Liver (tissue), 8 donors: ENCODE measurements at regions not wholly inside any gene's neighbourhood (a gene's known extent, or its start where the extent isn't known, plus 50 kb on each side); places are given as distances from the start of the nearest gene placed in this dataset.

Source experiments
- DNase-seq: peaks from one replicate; pipeline ENCODE4 v3.0.0-alpha.2; 2017; ENCODE audit warnings: low spot score
- H3K27ac ChIP-seq, 2 donors: one replicate each; pipeline ENCODE4 v1.7.0; 2013; ENCODE audit warnings: inconsistent platforms in 2 of 2, low read length in 2 of 2, control low read depth in 1 of 2, low read depth in 1 of 2, mild to moderate bottlenecking in 1 of 2
- H3K27me3 ChIP-seq, 4 donors: one replicate each; pipeline versions ENCODE4 v1.6.1 to v1.7.0; 2013; ENCODE audit warnings: low read length in 3 of 4, inconsistent platforms in 1 of 4, mild to moderate bottlenecking in 1 of 4, moderate library complexity in 1 of 4; ENCODE audit not compliant: control insufficient read depth in 4 of 4, insufficient read depth in 4 of 4
- H3K36me3 ChIP-seq, 4 donors: one replicate each; pipeline versions ENCODE4 v1.6.1 to v1.7.0; 2013; ENCODE audit warnings: low read length in 3 of 4, mild to moderate bottlenecking in 3 of 4, low read depth in 1 of 4, moderate library complexity in 1 of 4; ENCODE audit not compliant: control insufficient read depth in 4 of 4, insufficient read depth in 3 of 4
- H3K4me1 ChIP-seq, 4 donors: one replicate each; pipeline versions ENCODE4 v1.6.1 to v1.7.0; 2013; ENCODE audit warnings: low read length in 3 of 4, mild to moderate bottlenecking in 3 of 4, moderate library complexity in 1 of 4; ENCODE audit not compliant: control insufficient read depth in 4 of 4, insufficient read depth in 4 of 4
- H3K4me3 ChIP-seq, 3 donors: one replicate each; pipeline versions ENCODE4 v1.6.1 to v1.7.0; 2013; ENCODE audit warnings: low read length in 3 of 3, control low read depth in 1 of 3, low read depth in 1 of 3, mild to moderate bottlenecking in 1 of 3
- H3K9ac ChIP-seq, 2 donors: one replicate each; pipeline ENCODE4 v1.7.0; 2013; ENCODE audit warnings: low read length in 2 of 2, mild to moderate bottlenecking in 2 of 2, moderate library complexity in 2 of 2, control low read depth in 1 of 2, low read depth in 1 of 2
- H3K9me3 ChIP-seq, 4 donors: one replicate each; pipeline versions ENCODE4 v1.6.1 to v1.7.0; 2013; ENCODE audit warnings: low read length in 3 of 4; ENCODE audit not compliant: control insufficient read depth in 4 of 4
- CTCF ChIP-seq: fragments of 150-350 bp; IDR thresholded peaks from 2 replicates; pipeline ENCODE4 v1.5.1; 2017; ENCODE audit warnings: improper control_type of control experiment, low read depth, low read length; ENCODE audit not compliant: missing input control
- EGR1 ChIP-seq, 2 donors: IDR thresholded peaks; 2 replicates each; pipeline ENCODE4 v1.6.1; 2016 to 2018; ENCODE audit warnings: antibody characterized with exemption in 2 of 2, low read depth in 2 of 2
- FOXA1 ChIP-seq: IDR thresholded peaks from 2 replicates; pipeline ENCODE4 v1.6.1; 2016; ENCODE audit warnings: antibody characterized with exemption
- FOXA2 ChIP-seq: IDR thresholded peaks from 2 replicates; pipeline ENCODE4 v1.6.1; 2016; ENCODE audit warnings: antibody characterized with exemption
- GABPA ChIP-seq, 2 donors: IDR thresholded peaks in 1 of 2; conservative IDR thresholded peaks in 1 of 2; 2 replicates each; pipeline ENCODE4 v1.6.1; 2016; ENCODE audit warnings: antibody characterized with exemption in 2 of 2, mild to moderate bottlenecking in 1 of 2, moderate library complexity in 1 of 2
- HNF4G ChIP-seq: IDR thresholded peaks from 2 replicates; pipeline ENCODE4 v1.6.1; 2016; ENCODE audit warnings: antibody characterized with exemption
- MAX ChIP-seq: IDR thresholded peaks from 2 replicates; pipeline ENCODE4 v1.6.1; 2016; ENCODE audit warnings: antibody characterized with exemption
- NR2F2 ChIP-seq: IDR thresholded peaks from 2 replicates; pipeline ENCODE4 v1.6.1; 2016; ENCODE audit warnings: antibody characterized with exemption
- RXRA ChIP-seq, 2 donors: IDR thresholded peaks; 2 replicates each; pipeline ENCODE4 v1.6.1; 2017 to 2018; ENCODE audit warnings: antibody characterized with exemption in 2 of 2, mild to moderate bottlenecking in 1 of 2
- SP1 ChIP-seq: IDR thresholded peaks from 2 replicates; pipeline ENCODE4 v1.6.1; 2018; ENCODE audit warnings: antibody characterized with exemption, mild to moderate bottlenecking
- TAF1 ChIP-seq: conservative IDR thresholded peaks from 2 replicates; pipeline ENCODE4 v1.6.1; 2016; ENCODE audit warnings: antibody characterized with exemption, mild to moderate bottlenecking
- YY1 ChIP-seq: IDR thresholded peaks from 2 replicates; pipeline ENCODE4 v1.6.1; 2016; ENCODE audit warnings: antibody characterized with exemption, mild to moderate bottlenecking
- WGBS: extraction: QIAGEN DNeasy Blood & Tissue Kit; methylation state at CpG from one replicate; pipeline ENCODE4 v1.1.7; 2013; 5-methylcytosine and 5-hydroxymethylcytosine counted together
- TF ChIP-seq, protein P1 (sequence below): IDR thresholded peaks from 2 replicates; pipeline ENCODE4 v1.6.1; 2016; ENCODE audit warnings: antibody characterized with exemption
- TF ChIP-seq, protein P2 (sequence below): IDR thresholded peaks from 2 replicates; pipeline ENCODE4 v1.6.1; 2016; ENCODE audit warnings: antibody characterized with exemption
- TF ChIP-seq, protein P3 (sequence below): IDR thresholded peaks from 2 replicates; pipeline ENCODE4 v1.6.1; 2016; ENCODE audit warnings: antibody characterized with exemption, mild to moderate bottlenecking
- donor health status: healthy.
- donor health status: healthy.
- donor health status: healthy.
- donor health status: healthy.
- donor health status: healthy.

DNA sequence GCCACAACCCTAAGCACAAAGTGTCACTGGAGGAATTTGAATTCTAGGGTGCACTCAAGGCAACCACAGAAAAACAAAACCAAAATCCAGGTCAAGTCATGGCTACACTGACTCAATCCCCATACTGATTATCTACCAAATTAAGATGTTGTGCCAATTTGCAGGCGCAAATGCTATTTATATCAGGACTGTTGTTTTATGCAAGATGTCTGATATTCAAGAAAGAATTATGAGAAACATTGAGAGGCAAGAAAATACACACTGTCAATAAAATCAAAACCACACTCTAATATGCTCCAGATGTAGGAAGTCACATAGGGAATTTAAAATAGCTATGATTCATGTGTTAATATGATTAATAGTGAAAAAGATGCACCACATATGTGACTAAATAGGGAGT, 141.3 kb upstream of the MINDY3 start:
- DNase-seq = no peak
- WGBS = 82% methylated on average over 1 of the region's 1 CpG
- H3K27me3 ChIP-seq = no peaks in the 10 kb centered on the region
- TF ChIP-seq, protein P1, sequence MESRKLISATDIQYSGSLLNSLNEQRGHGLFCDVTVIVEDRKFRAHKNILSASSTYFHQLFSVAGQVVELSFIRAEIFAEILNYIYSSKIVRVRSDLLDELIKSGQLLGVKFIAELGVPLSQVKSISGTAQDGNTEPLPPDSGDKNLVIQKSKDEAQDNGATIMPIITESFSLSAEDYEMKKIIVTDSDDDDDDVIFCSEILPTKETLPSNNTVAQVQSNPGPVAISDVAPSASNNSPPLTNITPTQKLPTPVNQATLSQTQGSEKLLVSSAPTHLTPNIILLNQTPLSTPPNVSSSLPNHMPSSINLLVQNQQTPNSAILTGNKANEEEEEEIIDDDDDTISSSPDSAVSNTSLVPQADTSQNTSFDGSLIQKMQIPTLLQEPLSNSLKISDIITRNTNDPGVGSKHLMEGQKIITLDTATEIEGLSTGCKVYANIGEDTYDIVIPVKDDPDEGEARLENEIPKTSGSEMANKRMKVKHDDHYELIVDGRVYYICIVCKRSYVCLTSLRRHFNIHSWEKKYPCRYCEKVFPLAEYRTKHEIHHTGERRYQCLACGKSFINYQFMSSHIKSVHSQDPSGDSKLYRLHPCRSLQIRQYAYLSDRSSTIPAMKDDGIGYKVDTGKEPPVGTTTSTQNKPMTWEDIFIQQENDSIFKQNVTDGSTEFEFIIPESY = no peak
- no peak for TF ChIP-seq TAF1
- TF ChIP-seq, protein P2, sequence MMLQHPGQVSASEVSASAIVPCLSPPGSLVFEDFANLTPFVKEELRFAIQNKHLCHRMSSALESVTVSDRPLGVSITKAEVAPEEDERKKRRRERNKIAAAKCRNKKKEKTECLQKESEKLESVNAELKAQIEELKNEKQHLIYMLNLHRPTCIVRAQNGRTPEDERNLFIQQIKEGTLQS = no peak
- no peak for TF ChIP-seq FOXA1
- no peak for TF ChIP-seq GABPA (IDR thresholded peaks at IDR 0.05 in 1 of 2, conservative IDR thresholded peaks at IDR 0.05 in 1 of 2)
- TF ChIP-seq YY1 = no peak
- no peak for TF ChIP-seq EGR1 (IDR thresholded peaks at IDR 0.05; ENCODE audit: low read depth in 2 of 2)
- no peak for TF ChIP-seq MAX
- no peak for TF ChIP-seq FOXA2
- TF ChIP-seq SP1 = no peak
- no peak for TF ChIP-seq RXRA (IDR thresholded peaks at IDR 0.05)
- TF ChIP-seq, protein P3, sequence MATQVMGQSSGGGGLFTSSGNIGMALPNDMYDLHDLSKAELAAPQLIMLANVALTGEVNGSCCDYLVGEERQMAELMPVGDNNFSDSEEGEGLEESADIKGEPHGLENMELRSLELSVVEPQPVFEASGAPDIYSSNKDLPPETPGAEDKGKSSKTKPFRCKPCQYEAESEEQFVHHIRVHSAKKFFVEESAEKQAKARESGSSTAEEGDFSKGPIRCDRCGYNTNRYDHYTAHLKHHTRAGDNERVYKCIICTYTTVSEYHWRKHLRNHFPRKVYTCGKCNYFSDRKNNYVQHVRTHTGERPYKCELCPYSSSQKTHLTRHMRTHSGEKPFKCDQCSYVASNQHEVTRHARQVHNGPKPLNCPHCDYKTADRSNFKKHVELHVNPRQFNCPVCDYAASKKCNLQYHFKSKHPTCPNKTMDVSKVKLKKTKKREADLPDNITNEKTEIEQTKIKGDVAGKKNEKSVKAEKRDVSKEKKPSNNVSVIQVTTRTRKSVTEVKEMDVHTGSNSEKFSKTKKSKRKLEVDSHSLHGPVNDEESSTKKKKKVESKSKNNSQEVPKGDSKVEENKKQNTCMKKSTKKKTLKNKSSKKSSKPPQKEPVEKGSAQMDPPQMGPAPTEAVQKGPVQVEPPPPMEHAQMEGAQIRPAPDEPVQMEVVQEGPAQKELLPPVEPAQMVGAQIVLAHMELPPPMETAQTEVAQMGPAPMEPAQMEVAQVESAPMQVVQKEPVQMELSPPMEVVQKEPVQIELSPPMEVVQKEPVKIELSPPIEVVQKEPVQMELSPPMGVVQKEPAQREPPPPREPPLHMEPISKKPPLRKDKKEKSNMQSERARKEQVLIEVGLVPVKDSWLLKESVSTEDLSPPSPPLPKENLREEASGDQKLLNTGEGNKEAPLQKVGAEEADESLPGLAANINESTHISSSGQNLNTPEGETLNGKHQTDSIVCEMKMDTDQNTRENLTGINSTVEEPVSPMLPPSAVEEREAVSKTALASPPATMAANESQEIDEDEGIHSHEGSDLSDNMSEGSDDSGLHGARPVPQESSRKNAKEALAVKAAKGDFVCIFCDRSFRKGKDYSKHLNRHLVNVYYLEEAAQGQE = no peak
- TF ChIP-seq HNF4G = no peak
- no peak for TF ChIP-seq CTCF
- no peak for TF ChIP-seq NR2F2
- no peaks in the 10 kb centered on the region for H3K36me3 ChIP-seq
- no peak overlapping the region for H3K4me3 ChIP-seq
- no peak overlapping the region for H3K9ac ChIP-seq
- H3K9me3 ChIP-seq = no peaks in the 10 kb centered on the region
- H3K4me1 ChIP-seq = no peaks in the 10 kb centered on the region
- H3K27ac ChIP-seq = no peak overlapping the region

DNA sequence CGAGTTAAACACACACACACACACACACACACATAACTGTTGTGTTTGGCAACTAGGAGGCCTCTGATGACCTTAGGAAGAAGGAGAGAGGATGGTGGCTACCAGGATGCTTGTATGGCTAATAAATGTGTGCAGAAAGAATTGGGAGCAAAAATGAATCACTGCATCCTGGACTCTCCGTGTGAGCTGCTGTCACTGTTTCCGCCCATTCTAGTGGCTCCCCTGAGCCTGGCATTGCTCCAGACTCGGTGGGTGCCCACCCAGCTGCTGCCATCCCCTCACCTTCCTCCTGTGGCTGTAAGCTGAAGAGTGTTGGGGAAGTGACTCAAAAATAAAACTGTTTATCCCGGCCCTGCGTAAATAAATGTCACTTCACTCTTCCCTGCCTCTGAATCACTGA, 149.5 kb upstream of the MINDY3 start:
- no peaks in the 10 kb centered on the region for H3K9me3 ChIP-seq
- H3K27me3 ChIP-seq = no peaks in the 10 kb centered on the region
- WGBS = 67% methylated on average over 6 of the region's 6 CpGs
- H3K4me1 ChIP-seq = no peaks in the 10 kb centered on the region
- no peak overlapping the region for H3K4me3 ChIP-seq
- DNase-seq = no peak
- TF ChIP-seq HNF4G (no peak), EGR1 (IDR thresholded peaks at IDR 0.05; ENCODE audit: low read depth in 2 of 2) (no peak)
- TF ChIP-seq, protein P1 = no peak
- no peaks in the 10 kb centered on the region for H3K36me3 ChIP-seq
- H3K9ac ChIP-seq = no peak overlapping the region
- H3K27ac ChIP-seq = no peak overlapping the region
